Inferior parietal cortex (tissue), 1 donor: ENCODE measurements at regions not wholly inside any gene's neighbourhood (a gene's known extent, or its start where the extent isn't known, plus 50 kb on each side); places are given as distances from the start of the nearest gene placed in this dataset.

Experiments
- DNase-seq: peaks from one replicate; pipeline ENCODE4 v3.0.0-alpha.2; 2016; ENCODE audit errors: extremely low spot score

GRCh38 chr12:107344035-107344808 is 250.9 kb upstream of the CRY1 start:
- no peak for DNase-seq

- DNase-seq = no peak
These were observed 253.9 kb upstream of the CRY1 start for GRCh38 chr12:107347261-107347660.

- peak; percentile 7 for DNase-seq
These were observed 255.8 kb upstream of the CRY1 start for GRCh38 chr12:107349008-107349747.

GRCh38 chr12:107349839-107350238 is 256.5 kb upstream of the CRY1 start:
- DNase-seq = no peak

GRCh38 chr12:107351109-107351508 is 257.8 kb upstream of the CRY1 start:
- no peak for DNase-seq

- DNase-seq = no peak
These were observed 258.4 kb upstream of the CRY1 start for GRCh38 chr12:107351713-107352112.

- DNase-seq = no peak
These were observed 259.2 kb upstream of the CRY1 start for GRCh38 chr12:107352347-107353081.

GRCh38 chr12:107353312-107353711 is 260.0 kb upstream of the CRY1 start:
- DNase-seq = no peak

- no peak for DNase-seq
These were observed 261.7 kb upstream of the CRY1 start for GRCh38 chr12:107355004-107355565.

GRCh38 chr12:107355612-107356011 is 262.3 kb upstream of the CRY1 start:
- no peak for DNase-seq

- DNase-seq = no peak
These were observed 263.1 kb upstream of the CRY1 start for GRCh38 chr12:107356266-107356936.

GRCh38 chr12:107356937-107357295 is 263.6 kb upstream of the CRY1 start:
- DNase-seq = no peak

GRCh38 chr12:107359382-107359781 is 266.0 kb upstream of the CRY1 start:
- no peak for DNase-seq

GRCh38 chr12:107360033-107360432 is 266.7 kb upstream of the CRY1 start:
- DNase-seq = no peak

GRCh38 chr12:107360482-107360881 is 267.1 kb upstream of the CRY1 start:
- no peak for DNase-seq

- DNase-seq = no peak
These were observed 268.6 kb upstream of the CRY1 start for GRCh38 chr12:107361970-107362369.

- no peak for DNase-seq
These were observed 269.6 kb upstream of the CRY1 start for GRCh38 chr12:107362960-107363359.

- no peak for DNase-seq
These were observed 271.6 kb upstream of the CRY1 start for GRCh38 chr12:107364875-107365518.

GRCh38 chr12:107365703-107366102 is 272.4 kb upstream of the CRY1 start:
- DNase-seq = no peak

GRCh38 chr12:107366322-107366721 is 273.0 kb upstream of the CRY1 start:
- DNase-seq = no peak

- DNase-seq = no peak
These were observed 275.2 kb upstream of the CRY1 start for GRCh38 chr12:107368586-107368985.
